ENCODE measurements at regions not wholly inside any gene's neighbourhood (a gene's known extent, or its start where the extent isn't known, plus 50 kb on each side); places are given as distances from the start of the nearest gene placed in this dataset.

DNA sequence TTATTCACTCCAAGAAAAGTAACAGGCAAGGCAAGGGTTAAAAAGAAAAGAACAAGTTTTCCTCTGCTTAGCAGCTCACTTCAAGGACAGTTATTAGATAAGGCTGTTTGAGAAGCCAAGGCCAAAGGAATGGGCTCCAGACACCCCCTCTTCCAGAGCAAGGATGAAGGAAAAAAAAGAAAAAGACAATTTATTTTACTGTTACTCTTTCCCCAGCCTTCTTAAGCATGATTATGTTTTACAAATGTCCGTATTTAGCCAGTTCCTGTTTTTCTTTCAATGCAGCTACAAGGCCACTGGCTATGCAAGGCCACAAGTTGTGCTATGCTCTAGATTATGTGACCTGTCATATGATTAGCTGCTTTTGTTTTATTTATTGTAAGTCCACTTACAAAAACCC, 106.5 kb upstream of the SIMC1 start:
- TF ChIP-seq CTCF (conservative IDR thresholded peaks at IDR 0.05) (no peak), EZH2 (IDR thresholded peaks at IDR 0.05; ENCODE audit: low read depth) (no peak)

Data from PC-9 (cell line).